ENCODE measurements at regions not wholly inside any gene's neighbourhood (a gene's known extent, or its start where the extent isn't known, plus 50 kb on each side); places are given as distances from the start of the nearest gene placed in this dataset.

DNA sequence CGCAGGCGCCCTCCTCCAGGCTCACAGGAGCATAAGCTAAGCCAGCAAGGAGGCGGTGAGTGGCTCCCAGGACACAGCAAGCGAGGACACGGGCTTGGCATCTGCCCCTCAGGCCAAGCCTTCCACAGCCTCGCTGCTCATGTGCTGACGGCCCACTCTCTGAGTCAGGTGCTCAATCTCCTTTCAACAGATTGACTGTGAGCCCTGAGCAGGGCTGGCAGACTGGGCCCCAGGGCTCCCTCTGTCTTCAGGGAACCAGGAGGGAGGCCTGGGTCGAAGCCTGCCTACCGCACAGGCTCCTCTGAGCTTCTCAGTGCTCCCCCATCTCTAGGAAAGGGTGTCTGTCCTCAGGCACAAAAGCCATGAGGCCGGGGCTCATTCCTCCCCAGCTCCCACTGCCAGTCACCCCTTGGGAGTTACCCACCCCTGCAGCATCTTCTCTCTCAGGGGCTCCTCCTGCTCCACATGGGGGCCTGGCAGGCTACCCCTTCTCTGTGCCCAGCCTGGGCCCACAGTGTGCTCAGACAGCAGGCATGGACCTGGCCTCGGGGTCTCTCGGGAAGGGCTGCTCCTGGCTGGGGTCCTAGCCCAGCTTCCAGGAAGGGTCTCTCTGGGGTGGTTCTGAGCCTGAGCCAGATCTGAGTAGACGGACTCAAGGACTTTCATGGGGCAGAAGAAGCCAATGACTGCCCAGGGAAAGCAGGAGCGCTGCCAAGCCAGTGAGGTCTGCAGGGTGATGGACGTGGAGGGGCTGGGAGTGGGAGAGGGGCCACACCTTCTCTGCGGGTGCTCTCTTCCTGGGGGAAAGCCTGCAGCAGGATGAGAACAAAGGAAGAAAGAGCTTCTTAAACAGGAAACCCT lies 138.0 kb upstream of the GPC1 start:
- no peak for DNase-seq (ENCODE audit: low read depth in 2 of 2)

- no peak for DNase-seq (ENCODE audit: low read depth in 2 of 2)
Measured at GRCh38 chr2:240298117-240298790, 137.2 kb upstream of the GPC1 start.

DNA sequence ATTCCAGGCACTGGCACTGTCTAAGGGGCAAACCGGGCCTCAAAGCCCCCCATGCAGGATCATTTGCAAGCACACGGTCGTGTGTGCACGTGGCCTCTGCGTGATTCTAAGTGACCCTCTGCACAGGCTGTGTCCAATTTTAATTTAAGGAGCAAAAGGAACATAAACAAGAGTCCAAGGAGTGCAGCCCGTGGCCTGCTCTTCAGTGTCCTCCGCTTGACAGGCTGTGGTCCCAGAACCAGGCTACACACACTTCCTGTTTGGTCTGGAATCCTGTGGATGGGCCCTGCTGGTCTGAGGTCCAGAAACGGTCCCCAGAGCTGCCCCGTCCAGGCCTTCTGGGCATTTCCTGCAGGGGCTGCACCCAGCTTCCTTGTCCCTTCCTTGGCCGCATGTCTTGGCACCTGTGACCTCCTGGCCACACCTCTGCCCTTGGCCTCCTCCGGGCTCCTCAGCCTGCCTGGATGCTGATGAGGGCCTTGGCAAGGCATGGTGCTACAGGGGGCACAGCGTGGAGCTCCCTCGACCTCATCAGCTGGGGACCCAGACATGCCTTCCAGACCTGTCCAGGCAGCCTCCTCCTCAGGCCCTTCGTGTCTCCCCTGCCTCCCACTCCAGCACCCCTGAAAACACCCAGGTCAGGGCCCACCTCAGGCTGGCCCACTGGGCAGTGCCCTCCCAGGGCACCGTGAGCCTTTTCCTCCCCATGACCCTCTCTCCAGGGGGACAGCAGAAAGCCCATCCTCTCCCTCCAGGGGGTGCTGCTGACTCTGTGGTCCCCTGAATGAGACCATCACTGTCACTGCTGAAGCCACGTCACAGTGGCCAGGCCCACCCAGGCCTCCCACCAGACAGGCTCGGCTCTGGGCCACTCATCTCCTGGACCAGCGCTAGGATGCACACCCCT lies 136.4 kb upstream of the GPC1 start:
- DNase-seq (ENCODE audit: low read depth in 2 of 2), result no peak

DNA sequence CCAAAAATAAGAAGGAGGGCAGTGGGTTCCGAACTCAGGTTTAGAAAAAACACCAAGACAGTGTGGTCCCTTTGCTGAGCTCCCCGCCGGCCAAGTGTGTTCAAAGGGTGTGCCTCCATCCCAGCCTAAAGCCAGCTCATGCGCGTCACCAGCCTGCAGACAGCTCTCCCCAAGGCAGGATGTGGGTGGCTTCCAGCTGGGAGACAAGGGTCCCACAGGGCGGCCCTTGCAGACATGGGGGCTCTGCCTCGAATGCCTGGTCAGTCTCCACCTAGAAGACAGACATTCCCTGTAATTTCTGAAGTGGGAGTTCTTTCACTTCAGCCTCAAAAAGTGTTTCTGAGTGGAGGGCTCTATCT lies 135.8 kb upstream of the GPC1 start:
- no peak for DNase-seq (ENCODE audit: low read depth in 2 of 2)

DNA sequence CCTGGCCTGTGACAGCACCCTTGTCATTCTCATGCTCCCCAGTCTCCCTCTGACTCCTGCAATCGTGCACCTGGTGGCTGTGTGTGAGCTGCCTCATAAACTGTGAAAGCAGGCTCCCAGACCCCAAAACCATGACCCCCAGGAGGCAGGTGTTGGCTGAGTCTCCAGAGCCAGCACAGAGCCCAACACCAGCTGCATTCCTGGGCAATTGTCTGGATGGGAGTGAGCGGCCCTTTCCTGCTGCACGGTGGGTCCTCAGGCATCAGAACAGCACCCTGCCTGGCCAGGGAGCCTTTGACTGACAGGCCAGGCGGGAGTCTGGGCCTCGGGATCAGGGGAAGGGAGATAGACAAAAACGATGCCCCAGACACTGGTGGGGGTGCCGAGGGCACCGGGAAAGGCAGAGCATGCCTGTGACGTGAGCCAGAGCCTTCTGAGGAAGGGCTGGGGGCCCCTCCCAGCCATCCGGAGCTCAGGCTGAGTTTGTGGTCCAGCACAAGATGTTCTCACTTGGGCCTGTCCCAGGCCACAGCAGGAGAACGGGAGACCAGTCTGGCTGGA lies 135.1 kb upstream of the GPC1 start:
- DNase-seq (ENCODE audit: low read depth in 2 of 2), result no peak

- no peak for DNase-seq (ENCODE audit: low read depth in 2 of 2)
Measured at GRCh38 chr2:240300840-240301239, 134.6 kb upstream of the GPC1 start.

DNA sequence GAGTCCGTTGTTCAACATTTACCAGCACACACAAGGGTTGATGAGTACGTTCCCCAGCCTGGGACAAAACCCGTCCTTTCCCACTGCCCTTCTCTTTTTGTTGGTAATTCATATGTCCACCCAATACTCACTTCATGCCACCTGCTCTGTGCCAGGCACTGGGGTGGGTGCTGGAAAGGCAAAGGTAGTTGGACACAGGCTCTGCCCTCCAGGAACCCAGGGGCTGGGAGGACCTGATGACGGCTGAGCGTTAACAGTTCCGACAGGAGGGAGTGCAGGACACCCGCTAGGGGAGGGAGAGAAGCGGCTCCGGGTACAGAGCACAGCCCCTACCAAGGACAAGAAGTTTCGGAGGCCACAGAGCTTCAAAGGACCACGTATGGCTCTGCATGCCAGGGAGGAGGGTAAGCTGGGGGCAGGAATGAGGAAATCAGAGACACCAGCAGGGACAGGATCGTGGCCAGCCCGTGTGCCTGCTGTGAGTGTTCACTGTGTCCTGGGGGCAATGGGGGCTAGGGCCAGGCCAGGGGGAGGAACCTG lies 134.1 kb upstream of the GPC1 start:
- no peak for DNase-seq (ENCODE audit: low read depth in 2 of 2)

- DNase-seq (ENCODE audit: low read depth in 2 of 2), result no peak
Measured at GRCh38 chr2:240302041-240302440, 133.4 kb upstream of the GPC1 start.

GRCh38 chr2:240302933-240303595 lies 132.4 kb upstream of the GPC1 start:
- no peak for DNase-seq (ENCODE audit: low read depth in 2 of 2)

GRCh38 chr2:240303896-240304745 lies 131.3 kb upstream of the GPC1 start:
- no peak for DNase-seq (ENCODE audit: low read depth in 2 of 2)

DNA sequence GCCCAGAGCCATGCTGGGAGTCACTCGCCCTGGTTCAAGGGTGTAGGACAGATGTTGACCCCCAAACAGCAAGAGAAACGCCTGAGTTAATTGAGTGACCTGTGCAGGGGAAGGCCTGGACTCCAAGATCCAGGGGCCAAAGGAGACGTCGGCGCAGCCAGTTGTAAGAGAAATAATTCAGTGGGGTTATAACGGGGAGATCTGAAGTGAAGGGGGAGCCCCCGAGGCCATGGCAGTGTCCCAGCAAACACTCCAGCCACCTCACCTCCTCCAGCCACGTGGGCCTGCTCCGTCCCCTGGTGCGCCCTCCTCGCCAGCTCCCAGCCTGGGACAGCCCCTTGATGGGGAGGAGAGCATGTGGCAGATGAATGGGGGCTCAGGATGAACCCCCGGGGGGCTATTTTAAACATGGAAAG lies 130.7 kb upstream of the GPC1 start:
- DNase-seq (ENCODE audit: low read depth in 2 of 2), result no peak

DNA sequence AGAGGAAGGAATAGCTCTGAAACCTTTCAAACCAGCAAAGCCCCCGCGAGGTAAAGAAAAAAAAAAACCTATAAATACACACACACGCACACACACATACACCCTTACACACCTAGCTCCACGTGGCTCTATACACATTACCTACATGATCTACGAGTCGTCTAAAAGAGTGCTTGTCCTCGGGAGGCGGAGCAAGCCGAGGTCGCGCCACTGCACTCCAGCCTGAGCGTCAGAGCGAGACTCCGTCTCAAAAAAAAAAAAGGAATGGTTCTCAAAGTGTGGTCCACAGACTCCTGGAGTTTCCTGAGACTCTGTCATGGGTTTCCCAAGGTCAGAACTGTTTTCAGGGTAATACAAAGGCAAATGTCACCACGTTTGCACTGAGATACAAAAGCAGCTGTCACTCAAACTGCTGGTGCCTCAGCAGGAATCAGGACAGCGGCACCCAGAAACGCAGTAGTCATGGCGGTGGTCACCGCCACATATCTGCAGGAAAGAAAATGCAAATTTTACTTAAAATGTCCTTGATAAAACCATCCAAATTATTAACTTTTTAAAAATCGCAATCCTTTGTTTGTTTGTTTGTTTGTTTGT lies 130.0 kb upstream of the GPC1 start:
- no peak for DNase-seq (ENCODE audit: low read depth in 2 of 2)

DNA sequence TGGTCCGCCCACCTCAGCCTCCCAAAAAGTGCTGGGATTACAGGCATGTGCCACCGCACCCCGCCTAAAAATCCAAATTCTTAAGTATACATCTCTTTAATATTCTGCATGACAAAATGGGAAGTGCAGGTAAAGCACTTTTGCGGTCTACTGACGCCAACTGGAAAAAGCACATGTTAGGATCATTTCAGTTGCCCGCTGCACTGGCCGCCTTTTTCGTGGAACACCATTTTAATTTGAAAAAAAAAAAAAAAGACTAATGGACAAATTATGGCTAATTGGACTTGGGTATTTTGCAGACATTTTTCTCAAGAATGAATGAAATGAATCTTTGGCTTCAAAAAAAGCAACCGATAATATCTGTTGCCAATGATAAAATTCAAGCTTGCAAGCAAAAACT lies 129.3 kb upstream of the GPC1 start:
- DNase-seq (ENCODE audit: low read depth in 2 of 2), result no peak

GRCh38 chr2:240308111-240308651 lies 127.3 kb upstream of the GPC1 start:
- DNase-seq (ENCODE audit: low read depth in 2 of 2), result no peak

- DNase-seq (ENCODE audit: low read depth in 2 of 2), result no peak
Measured at GRCh38 chr2:240309214-240309613, 126.2 kb upstream of the GPC1 start.

DNA sequence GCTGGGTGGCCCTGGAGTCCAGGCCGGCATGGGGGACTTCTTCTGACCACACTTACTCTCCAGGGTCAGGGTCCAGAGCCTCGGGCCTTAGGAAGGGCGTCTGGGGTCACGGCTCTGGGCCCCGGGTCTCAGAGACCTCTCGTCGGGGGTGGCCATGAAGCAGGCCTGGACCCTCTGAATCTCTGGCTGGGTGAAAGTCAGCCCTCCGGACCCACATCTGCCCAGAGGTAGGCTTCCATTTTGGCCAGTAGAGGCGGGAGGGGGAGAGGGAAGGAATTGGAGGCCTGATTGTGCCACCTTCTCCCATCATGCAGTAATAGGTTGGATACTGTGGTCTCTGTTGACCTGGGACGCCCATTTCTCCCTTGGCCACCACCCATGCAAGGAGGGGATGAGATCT lies 125.3 kb upstream of the GPC1 start:
- no peak for DNase-seq (ENCODE audit: low read depth in 2 of 2)

- DNase-seq (ENCODE audit: low read depth in 2 of 2), result no peak
Measured at GRCh38 chr2:240310645-240311044, 124.8 kb upstream of the GPC1 start.

DNA sequence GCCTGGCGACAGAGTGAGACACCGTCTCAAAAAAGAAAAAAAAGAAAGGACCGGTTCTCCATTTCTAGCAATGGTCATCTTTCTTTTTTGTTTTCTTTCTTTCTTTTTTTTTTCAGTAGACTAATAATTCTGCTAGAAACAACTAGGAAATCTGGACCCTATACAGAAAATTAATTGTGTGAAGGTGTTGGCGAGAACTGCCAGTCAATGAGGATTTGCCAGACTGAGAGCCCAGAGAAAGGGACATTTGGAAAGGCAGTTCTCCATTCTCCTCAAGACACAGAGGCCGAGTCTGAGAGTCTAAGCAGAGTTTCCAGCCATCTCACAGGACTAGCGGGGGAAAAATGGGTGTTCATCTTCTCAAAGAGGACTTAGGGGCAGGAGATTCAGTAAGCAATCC lies 123.6 kb upstream of the GPC1 start:
- no peak for DNase-seq (ENCODE audit: low read depth in 2 of 2)

- DNase-seq (ENCODE audit: low read depth in 2 of 2), result no peak
Measured at GRCh38 chr2:240319221-240319854, 116.1 kb upstream of the GPC1 start.
